ENCODE measurements at regions not wholly inside any gene's neighbourhood (a gene's known extent, or its start where the extent isn't known, plus 50 kb on each side); places are given as distances from the start of the nearest gene placed in this dataset.

GRCh38 chr6:95071464-95071863 is 505.9 kb upstream of the MANEA start:
- DNase-seq (ENCODE audit: low spot score), result no peak

- no peak for DNase-seq (ENCODE audit: low spot score)
Measured at GRCh38 chr6:95078457-95078856, 498.9 kb upstream of the MANEA start.

- no peak for DNase-seq (ENCODE audit: low spot score)
Measured at GRCh38 chr6:95081231-95081630, 496.1 kb upstream of the MANEA start.

GRCh38 chr6:95081949-95082348 is 495.4 kb upstream of the MANEA start:
- no peak for DNase-seq (ENCODE audit: low spot score)

- DNase-seq (ENCODE audit: low spot score), result no peak
Measured at GRCh38 chr6:95083506-95083905, 493.8 kb upstream of the MANEA start.

- no peak for DNase-seq (ENCODE audit: low spot score)
Measured at GRCh38 chr6:95084867-95085266, 492.5 kb upstream of the MANEA start.

- no peak for DNase-seq (ENCODE audit: low spot score)
Measured at GRCh38 chr6:95087394-95088097, 489.8 kb upstream of the MANEA start.

- no peak for DNase-seq (ENCODE audit: low spot score)
Measured at GRCh38 chr6:95091823-95092436, 485.4 kb upstream of the MANEA start.

GRCh38 chr6:95093154-95093553 is 484.2 kb upstream of the MANEA start:
- no peak for DNase-seq (ENCODE audit: low spot score)

- DNase-seq (ENCODE audit: low spot score), result no peak
Measured at GRCh38 chr6:95094751-95095663, 482.3 kb upstream of the MANEA start.

GRCh38 chr6:95095855-95096254 is 481.5 kb upstream of the MANEA start:
- DNase-seq (ENCODE audit: low spot score), result no peak

- no peak for DNase-seq (ENCODE audit: low spot score)
Measured at GRCh38 chr6:95099410-95099809, 477.9 kb upstream of the MANEA start.

GRCh38 chr6:95109212-95109611 is 468.1 kb upstream of the MANEA start:
- DNase-seq (ENCODE audit: low spot score), result no peak

GRCh38 chr6:95110767-95111166 is 466.6 kb upstream of the MANEA start:
- no peak for DNase-seq (ENCODE audit: low spot score)

GRCh38 chr6:95117236-95117635 is 460.1 kb upstream of the MANEA start:
- DNase-seq (ENCODE audit: low spot score), result no peak

- no peak for DNase-seq (ENCODE audit: low spot score)
Measured at GRCh38 chr6:95119927-95120326, 457.4 kb upstream of the MANEA start.

- DNase-seq (ENCODE audit: low spot score), result no peak
Measured at GRCh38 chr6:95120984-95121383, 456.4 kb upstream of the MANEA start.

GRCh38 chr6:95127261-95127660 is 450.1 kb upstream of the MANEA start:
- no peak for DNase-seq (ENCODE audit: low spot score)

GRCh38 chr6:95128439-95128838 is 448.9 kb upstream of the MANEA start:
- no peak for DNase-seq (ENCODE audit: low spot score)

GRCh38 chr6:95128947-95129346 is 448.4 kb upstream of the MANEA start:
- DNase-seq (ENCODE audit: low spot score), result no peak

GRCh38 chr6:95133578-95133977 is 443.8 kb upstream of the MANEA start:
- DNase-seq (ENCODE audit: low spot score), result no peak

GRCh38 chr6:95135182-95135581 is 442.2 kb upstream of the MANEA start:
- no peak for DNase-seq (ENCODE audit: low spot score)

GRCh38 chr6:95142101-95142500 is 435.2 kb upstream of the MANEA start:
- no peak for DNase-seq (ENCODE audit: low spot score)

Measured in ureter (tissue), 1 donor.